K562 (cell line): ENCODE measurements at regions not wholly inside any gene's neighbourhood (a gene's known extent, or its start where the extent isn't known, plus 50 kb on each side); places are given as distances from the start of the nearest gene placed in this dataset.

Experiments
- ATF1 ChIP-seq, 2 experiments: fragments of 450-650 bp in 1 of 2; IDR thresholded peaks; 2 replicates each; pipeline ENCODE4 v1.6.1; 2016; ENCODE audit warnings: missing compliant biosample characterization in 1 of 2, missing genetic modification characterization in 1 of 2
- CBFB ChIP-seq: sonication (generic); formaldehyde crosslinking; IDR thresholded peaks from 2 replicates; pipeline ENCODE4 v1.4.0; 2020; ENCODE audit warnings: mild to moderate bottlenecking, missing genetic modification reagents
- CEBPZ ChIP-seq: fragments of 150-350 bp; IDR thresholded peaks from 2 replicates; pipeline ENCODE4 v1.6.1; 2014; ENCODE audit warnings: low read depth, mild to moderate bottlenecking, low read length, borderline replicate concordance
- GATA2 ChIP-seq: sonication (generic); formaldehyde crosslinking; IDR thresholded peaks from 2 replicates; pipeline ENCODE4 v1.4.0; 2020; ENCODE audit warnings: mild to moderate bottlenecking, missing genetic modification reagents
- KAT7 ChIP-seq: sonication (generic); formaldehyde crosslinking; IDR thresholded peaks from 2 replicates; pipeline ENCODE4 v1.8.0; 2022; ENCODE audit warnings: missing genetic modification reagents, mild to moderate bottlenecking, borderline replicate concordance
- MEF2A ChIP-seq: IDR thresholded peaks from 2 replicates; pipeline ENCODE4 v1.6.1; 2011; ENCODE audit warnings: low read depth, mild to moderate bottlenecking, low read length, moderate library complexity; ENCODE audit not compliant: control insufficient read depth
- MXI1 ChIP-seq: IDR thresholded peaks from 2 replicates; pipeline ENCODE4 v1.6.1; 2011; ENCODE audit warnings: low read depth, mild to moderate bottlenecking, improper control_type of control experiment, low read length
- PHTF2 ChIP-seq: fragments of 250-450 bp; sonication (Bioruptor Pico); IDR thresholded peaks from 2 replicates; pipeline ENCODE4 v1.5.0; 2021; ENCODE audit warnings: mild to moderate bottlenecking
- POLR2A ChIP-seq: fragments of 450-650 bp; conservative IDR thresholded peaks from 2 replicates; pipeline ENCODE4 v1.6.1; 2016
- RBFOX2 ChIP-seq: fragments of 200-400 bp; formaldehyde crosslinking; IDR thresholded peaks from 2 replicates; pipeline ENCODE4 v1.6.1; 2017; ENCODE audit warnings: low read depth, mild to moderate bottlenecking, low read length, moderate library complexity
- SREBF2 ChIP-seq: sonication (generic); formaldehyde crosslinking; IDR thresholded peaks from 2 replicates; pipeline ENCODE4 v1.4.0; 2020; ENCODE audit warnings: mild to moderate bottlenecking, missing genetic modification reagents
- TCF7L2 ChIP-seq: fragments of 150-350 bp; IDR thresholded peaks from 2 replicates; pipeline ENCODE4 v1.6.1; 2016; ENCODE audit warnings: low read depth, mild to moderate bottlenecking, low read length, moderate library complexity
- ZNF274 ChIP-seq: IDR thresholded peaks from 2 replicates; pipeline ENCODE4 v1.6.1; 2011; ENCODE audit warnings: low read depth, mild to moderate bottlenecking, low read length, moderate library complexity, borderline replicate concordance

- TF ChIP-seq PHTF2 (CRISPR knock-in tag), result no peak
- no peak for TF ChIP-seq MXI1
- no peak for TF ChIP-seq ATF1 (CRISPR knock-in tag; IDR thresholded peaks at IDR 0.05)
- TF ChIP-seq ATF1 (tag; IDR thresholded peaks at IDR 0.05), result no peak
- TF ChIP-seq POLR2A, result no peak
- TF ChIP-seq ZNF274, result no peak
- TF ChIP-seq CBFB (CRISPR knock-in tag), result no peak
- no peak for TF ChIP-seq KAT7 (CRISPR knock-in tag)
- TF ChIP-seq GATA2 (CRISPR knock-in tag), result no peak
- TF ChIP-seq TCF7L2, result no peak
- no peak for TF ChIP-seq SREBF2
- no peak for TF ChIP-seq RBFOX2
- TF ChIP-seq CEBPZ, result no peak
- no peak for TF ChIP-seq MEF2A
Observed at GRCh38 chr16:31780342-31780741, 93.3 kb upstream of the ZNF267 start.
